ENCODE measurements at regions not wholly inside any gene's neighbourhood (a gene's known extent, or its start where the extent isn't known, plus 50 kb on each side); places are given as distances from the start of the nearest gene placed in this dataset.

GRCh38 chr5:125220284-125220683, 473.8 kb upstream of the ZNF608 start:
- TF ChIP-seq JUND (IDR thresholded peaks at IDR 0.05) (no peak), FOXA2 (IDR thresholded peaks at IDR 0.05) (no peak), EGR1 (IDR thresholded peaks at IDR 0.05; ENCODE audit: low read depth in 2 of 2) (no peak)
- TF ChIP-seq, protein P1, sequence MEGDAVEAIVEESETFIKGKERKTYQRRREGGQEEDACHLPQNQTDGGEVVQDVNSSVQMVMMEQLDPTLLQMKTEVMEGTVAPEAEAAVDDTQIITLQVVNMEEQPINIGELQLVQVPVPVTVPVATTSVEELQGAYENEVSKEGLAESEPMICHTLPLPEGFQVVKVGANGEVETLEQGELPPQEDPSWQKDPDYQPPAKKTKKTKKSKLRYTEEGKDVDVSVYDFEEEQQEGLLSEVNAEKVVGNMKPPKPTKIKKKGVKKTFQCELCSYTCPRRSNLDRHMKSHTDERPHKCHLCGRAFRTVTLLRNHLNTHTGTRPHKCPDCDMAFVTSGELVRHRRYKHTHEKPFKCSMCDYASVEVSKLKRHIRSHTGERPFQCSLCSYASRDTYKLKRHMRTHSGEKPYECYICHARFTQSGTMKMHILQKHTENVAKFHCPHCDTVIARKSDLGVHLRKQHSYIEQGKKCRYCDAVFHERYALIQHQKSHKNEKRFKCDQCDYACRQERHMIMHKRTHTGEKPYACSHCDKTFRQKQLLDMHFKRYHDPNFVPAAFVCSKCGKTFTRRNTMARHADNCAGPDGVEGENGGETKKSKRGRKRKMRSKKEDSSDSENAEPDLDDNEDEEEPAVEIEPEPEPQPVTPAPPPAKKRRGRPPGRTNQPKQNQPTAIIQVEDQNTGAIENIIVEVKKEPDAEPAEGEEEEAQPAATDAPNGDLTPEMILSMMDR (IDR thresholded peaks at IDR 0.05; ENCODE audit: low read depth, low read length, missing input control): no peak

All from liver (tissue), 3 donors.